ENCODE measurements at regions not wholly inside any gene's neighbourhood (a gene's known extent, or its start where the extent isn't known, plus 50 kb on each side); places are given as distances from the start of the nearest gene placed in this dataset.

DNA sequence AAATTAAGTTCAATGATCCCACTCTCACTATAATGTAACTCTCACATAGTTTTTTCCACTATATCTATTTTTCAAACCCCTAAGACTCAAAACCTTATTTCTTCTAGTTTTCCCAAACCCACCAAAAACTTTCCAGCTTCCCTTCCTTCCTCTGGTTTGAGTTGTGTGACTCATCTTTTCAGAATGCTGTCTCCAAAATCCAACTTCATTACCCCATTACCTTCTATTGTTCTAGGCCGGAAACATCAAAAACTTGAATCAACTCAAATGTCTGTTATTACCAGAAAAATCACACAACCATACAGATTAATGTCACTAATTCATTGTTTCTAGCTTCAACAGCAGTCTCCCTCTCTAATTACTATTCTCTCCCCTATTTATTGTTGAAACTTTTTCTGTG lies 1090.3 kb downstream of the HACE1 start:
- TF ChIP-seq, protein P1, sequence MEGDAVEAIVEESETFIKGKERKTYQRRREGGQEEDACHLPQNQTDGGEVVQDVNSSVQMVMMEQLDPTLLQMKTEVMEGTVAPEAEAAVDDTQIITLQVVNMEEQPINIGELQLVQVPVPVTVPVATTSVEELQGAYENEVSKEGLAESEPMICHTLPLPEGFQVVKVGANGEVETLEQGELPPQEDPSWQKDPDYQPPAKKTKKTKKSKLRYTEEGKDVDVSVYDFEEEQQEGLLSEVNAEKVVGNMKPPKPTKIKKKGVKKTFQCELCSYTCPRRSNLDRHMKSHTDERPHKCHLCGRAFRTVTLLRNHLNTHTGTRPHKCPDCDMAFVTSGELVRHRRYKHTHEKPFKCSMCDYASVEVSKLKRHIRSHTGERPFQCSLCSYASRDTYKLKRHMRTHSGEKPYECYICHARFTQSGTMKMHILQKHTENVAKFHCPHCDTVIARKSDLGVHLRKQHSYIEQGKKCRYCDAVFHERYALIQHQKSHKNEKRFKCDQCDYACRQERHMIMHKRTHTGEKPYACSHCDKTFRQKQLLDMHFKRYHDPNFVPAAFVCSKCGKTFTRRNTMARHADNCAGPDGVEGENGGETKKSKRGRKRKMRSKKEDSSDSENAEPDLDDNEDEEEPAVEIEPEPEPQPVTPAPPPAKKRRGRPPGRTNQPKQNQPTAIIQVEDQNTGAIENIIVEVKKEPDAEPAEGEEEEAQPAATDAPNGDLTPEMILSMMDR (IDR thresholded peaks at IDR 0.05): no peak
- no peak for TF ChIP-seq ZFX (IDR thresholded peaks at IDR 0.05; ENCODE audit: borderline replicate concordance)

Measured in 22Rv1 (cell line).